ENCODE measurements at regions not wholly inside any gene's neighbourhood (a gene's known extent, or its start where the extent isn't known, plus 50 kb on each side); places are given as distances from the start of the nearest gene placed in this dataset.
"Not testable (repeated sequence)": the region's sequence is repeated elsewhere in the genome, so short reads cannot be mapped to it uniquely, and the experiment has no call there.

- H3K27me3 ChIP-seq (ENCODE audit: insufficient read depth, poor library complexity, severe bottlenecking); H3K4me3 ChIP-seq (replicated peaks; ENCODE audit: insufficient read depth, low read length); H3K27ac ChIP-seq (replicated peaks); DNase-seq (ENCODE audit: low read depth in 1 of 2, low spot score in 1 of 2): not testable (repeated sequence)
Observed at GRCh38 chr1:610538-610937, 75.9 kb downstream of the OR4F16 start.

DNA sequence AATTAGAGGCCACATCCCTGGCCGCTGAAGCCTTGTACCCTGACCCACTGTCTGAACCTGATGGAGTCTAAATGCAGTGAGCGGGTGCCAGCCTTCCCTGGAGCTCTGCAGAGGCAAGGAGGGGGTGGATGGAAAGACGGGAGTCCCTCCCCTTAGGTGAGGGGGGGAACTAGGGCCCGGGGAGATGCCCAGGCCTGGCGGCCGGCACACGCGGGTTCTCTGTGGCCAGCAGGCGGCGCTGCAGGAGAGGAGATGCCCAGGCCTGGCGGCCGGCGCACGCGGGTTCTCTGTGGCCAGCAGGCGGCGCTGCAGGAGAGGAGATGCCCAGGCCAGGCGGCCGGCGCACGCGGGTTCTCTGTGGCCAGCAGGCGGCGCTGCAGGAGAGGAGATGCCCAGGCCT, 77.3 kb downstream of the OR4F16 start:
- not testable (repeated sequence) for H3K27ac ChIP-seq (replicated peaks)

DNA sequence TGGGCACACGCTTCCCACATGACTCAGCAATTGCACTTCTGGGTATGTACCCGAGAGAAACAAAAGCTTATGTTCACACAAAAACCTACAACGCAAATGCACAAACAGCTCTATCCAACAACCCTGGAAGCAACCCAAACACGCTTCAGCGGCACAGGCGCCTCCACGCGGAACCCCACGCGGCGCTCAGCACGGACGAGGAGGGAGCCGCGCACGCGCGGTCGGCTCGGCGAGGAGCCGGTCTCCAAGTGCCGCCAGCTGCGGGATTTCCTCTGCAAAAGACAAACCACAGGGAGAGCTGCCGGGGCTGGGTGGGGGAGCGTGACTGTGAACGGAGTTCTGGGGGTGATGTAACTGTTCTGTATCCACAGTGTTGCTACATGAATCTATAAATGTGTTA, 81.2 kb downstream of the OR4F16 start:
- H3K4me3 ChIP-seq (replicated peaks; ENCODE audit: insufficient read depth, low read length); H3K27me3 ChIP-seq (ENCODE audit: insufficient read depth, poor library complexity, severe bottlenecking): not testable (repeated sequence)
- peak in 1 of 2 experiments; percentile 95 for DNase-seq (ENCODE audit: low read depth in 1 of 2, low spot score in 1 of 2)
- H3K27ac ChIP-seq (replicated peaks): peak overlapping the region; percentile 87

More for the DNA sequence above, 77.3 kb downstream of the OR4F16 start:
- H3K27me3 ChIP-seq (ENCODE audit: insufficient read depth, poor library complexity, severe bottlenecking); DNase-seq (ENCODE audit: low read depth in 1 of 2, low spot score in 1 of 2); H3K4me3 ChIP-seq (replicated peaks; ENCODE audit: insufficient read depth, low read length): not testable (repeated sequence)

DNA sequence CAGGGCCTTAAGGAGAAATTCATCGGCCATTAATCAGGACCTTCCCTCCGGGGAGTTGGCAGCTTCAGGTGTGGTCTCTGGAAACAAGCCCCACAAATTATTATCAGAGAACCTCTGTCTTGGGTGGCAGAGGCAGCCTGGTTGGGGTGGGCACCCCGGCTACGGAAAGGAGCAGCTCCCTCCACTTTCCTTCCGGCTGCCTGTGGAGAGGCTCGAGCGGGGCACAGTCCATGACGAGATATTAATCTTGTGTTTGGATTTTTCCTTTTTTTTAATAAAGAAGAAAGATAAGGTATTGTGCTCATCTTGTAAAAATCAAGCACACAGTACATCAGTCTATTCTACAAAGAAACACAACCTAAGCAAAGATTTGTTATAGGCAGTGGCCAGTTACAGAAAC, 98.2 kb downstream of the OR4F16 start:
- not testable (repeated sequence) for H3K4me3 ChIP-seq (replicated peaks; ENCODE audit: insufficient read depth, low read length); DNase-seq (ENCODE audit: low read depth in 1 of 2, low spot score in 1 of 2); H3K27ac ChIP-seq (replicated peaks); H3K27me3 ChIP-seq (ENCODE audit: insufficient read depth, poor library complexity, severe bottlenecking)

DNA sequence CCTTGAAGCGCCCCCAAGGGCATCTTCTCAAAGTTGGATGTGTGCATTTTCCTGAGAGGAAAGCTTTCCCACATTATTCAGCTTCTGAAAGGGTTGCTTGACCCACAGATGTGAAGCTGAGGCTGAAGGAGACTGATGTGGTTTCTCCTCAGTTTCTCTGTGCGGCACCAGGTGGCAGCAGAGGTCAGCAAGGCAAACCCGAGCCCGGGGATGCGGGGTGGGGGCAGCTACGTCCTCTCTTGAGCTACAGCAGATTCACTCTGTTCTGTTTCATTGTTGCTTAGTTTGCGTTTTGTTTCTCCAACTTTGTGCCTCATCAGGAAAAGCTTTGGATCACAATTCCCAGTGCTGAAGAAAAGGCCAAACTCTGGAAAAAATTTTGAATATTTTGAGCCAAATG, 100.5 kb downstream of the OR4F16 start:
- DNase-seq (ENCODE audit: low read depth in 1 of 2, low spot score in 1 of 2): peak in 1 of 2 experiments; percentile 81
- not testable (repeated sequence) for H3K27ac ChIP-seq (replicated peaks); H3K27me3 ChIP-seq (ENCODE audit: insufficient read depth, poor library complexity, severe bottlenecking); H3K4me3 ChIP-seq (replicated peaks; ENCODE audit: insufficient read depth, low read length)
